BJ (cell line): ENCODE measurements at regions not wholly inside any gene's neighbourhood (a gene's known extent, or its start where the extent isn't known, plus 50 kb on each side); places are given as distances from the start of the nearest gene placed in this dataset.

Experiments
- CTCF ChIA-PET: fragments of 350-600 bp; formaldehyde crosslinking; extraction: SDS; loops from one replicate; lab custom pipeline; 2021; ENCODE audit warnings: antibody characterized with exemption, inconsistent platforms; lab: Yijun Ruan, JAX
- POLR2A ChIA-PET: fragments of 300-600 bp; sonication (Branson Sonifier 250); formaldehyde crosslinking; extraction: SDS; loops from one replicate; lab custom pipeline; 2021; ENCODE audit warnings: antibody characterized with exemption; lab: Charles Lee
- DNase-seq: peaks from one replicate; pipeline ENCODE4 v3.0.0-alpha.2; 2011; ENCODE audit warnings: low read depth
- H3K27me3 ChIP-seq: 2 replicates; pipeline ENCODE4 v1.6.0; 2011; ENCODE audit warnings: low read length; ENCODE audit not compliant: control insufficient read depth, insufficient read depth
- H3K36me3 ChIP-seq: 2 replicates; pipeline ENCODE4 v1.5.1; 2011; ENCODE audit warnings: low read length; ENCODE audit not compliant: control insufficient read depth, insufficient read depth
- H3K4me3 ChIP-seq: 2 replicates; pipeline ENCODE4 v1.5.1; 2011; ENCODE audit warnings: low read depth, mild to moderate bottlenecking, control low read depth, low read length
- TF ChIP-seq, protein P1 (sequence below): IDR thresholded peaks from 2 replicates; pipeline ENCODE4 v1.5.1; 2011; ENCODE audit warnings: low read depth, mild to moderate bottlenecking, control low read depth, inconsistent platforms, low read length, moderate library complexity; ENCODE audit not compliant: insufficient read depth

DNA sequence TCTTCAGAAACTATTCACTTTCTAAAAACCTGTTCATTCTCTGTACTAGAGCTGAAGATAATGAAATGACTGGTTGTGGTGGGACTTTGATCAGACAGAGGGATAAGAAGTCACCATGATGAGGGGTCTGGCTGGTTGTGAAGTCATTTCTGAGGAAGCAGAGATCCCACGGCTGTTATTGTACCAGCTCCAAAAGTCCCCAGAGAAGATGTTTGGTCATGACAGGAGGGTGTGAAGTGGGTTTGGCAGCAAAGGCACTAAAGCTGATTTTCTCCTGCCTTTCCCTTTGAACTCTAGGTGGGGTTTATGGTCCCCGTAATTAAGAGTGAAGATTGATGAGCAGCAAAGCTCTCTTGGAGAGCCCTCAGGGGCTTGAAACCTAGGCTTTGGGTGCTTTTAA lies 103.1 kb upstream of the CACHD1 start:
- ChIA-PET POLR2A (no interaction called here), CTCF (no interaction called here)
- Histone ChIP-seq H3K36me3 (no peaks in the 10 kb centered on the region), H3K27me3 (no peaks in the 10 kb centered on the region; the same call in 1 of the 2 replicates), H3K4me3 (no peak overlapping the region)
- TF ChIP-seq, protein P1, sequence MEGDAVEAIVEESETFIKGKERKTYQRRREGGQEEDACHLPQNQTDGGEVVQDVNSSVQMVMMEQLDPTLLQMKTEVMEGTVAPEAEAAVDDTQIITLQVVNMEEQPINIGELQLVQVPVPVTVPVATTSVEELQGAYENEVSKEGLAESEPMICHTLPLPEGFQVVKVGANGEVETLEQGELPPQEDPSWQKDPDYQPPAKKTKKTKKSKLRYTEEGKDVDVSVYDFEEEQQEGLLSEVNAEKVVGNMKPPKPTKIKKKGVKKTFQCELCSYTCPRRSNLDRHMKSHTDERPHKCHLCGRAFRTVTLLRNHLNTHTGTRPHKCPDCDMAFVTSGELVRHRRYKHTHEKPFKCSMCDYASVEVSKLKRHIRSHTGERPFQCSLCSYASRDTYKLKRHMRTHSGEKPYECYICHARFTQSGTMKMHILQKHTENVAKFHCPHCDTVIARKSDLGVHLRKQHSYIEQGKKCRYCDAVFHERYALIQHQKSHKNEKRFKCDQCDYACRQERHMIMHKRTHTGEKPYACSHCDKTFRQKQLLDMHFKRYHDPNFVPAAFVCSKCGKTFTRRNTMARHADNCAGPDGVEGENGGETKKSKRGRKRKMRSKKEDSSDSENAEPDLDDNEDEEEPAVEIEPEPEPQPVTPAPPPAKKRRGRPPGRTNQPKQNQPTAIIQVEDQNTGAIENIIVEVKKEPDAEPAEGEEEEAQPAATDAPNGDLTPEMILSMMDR = no peak
- no peak for DNase-seq

DNA sequence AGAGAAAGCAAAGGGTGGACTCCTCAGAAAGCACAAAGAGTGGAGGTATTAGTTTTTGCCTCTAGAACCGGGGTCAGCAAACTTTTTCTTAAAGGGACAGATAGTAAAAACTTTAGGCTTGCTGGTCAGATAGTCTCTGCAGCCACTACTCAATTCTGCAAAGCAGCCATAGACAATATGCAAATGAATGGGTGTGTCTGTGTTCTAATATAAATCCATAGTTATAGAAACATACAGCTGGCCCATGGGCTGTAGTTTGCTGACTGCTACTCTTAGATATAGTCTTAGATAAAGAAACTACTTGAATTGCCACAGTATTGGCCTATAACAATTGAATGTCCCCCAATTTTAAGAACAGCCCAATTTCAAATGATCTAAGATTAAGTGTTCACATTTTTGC lies 101.6 kb upstream of the CACHD1 start:
- no peak overlapping the region for H3K4me3 ChIP-seq
- H3K36me3 ChIP-seq = no peaks in the 10 kb centered on the region
- ChIA-PET CTCF (no interaction called here), POLR2A (no interaction called here)
- no peaks in the 10 kb centered on the region; the same call in 1 of the 2 replicates for H3K27me3 ChIP-seq
- TF ChIP-seq, protein P1 = no peak
- no peak for DNase-seq

DNA sequence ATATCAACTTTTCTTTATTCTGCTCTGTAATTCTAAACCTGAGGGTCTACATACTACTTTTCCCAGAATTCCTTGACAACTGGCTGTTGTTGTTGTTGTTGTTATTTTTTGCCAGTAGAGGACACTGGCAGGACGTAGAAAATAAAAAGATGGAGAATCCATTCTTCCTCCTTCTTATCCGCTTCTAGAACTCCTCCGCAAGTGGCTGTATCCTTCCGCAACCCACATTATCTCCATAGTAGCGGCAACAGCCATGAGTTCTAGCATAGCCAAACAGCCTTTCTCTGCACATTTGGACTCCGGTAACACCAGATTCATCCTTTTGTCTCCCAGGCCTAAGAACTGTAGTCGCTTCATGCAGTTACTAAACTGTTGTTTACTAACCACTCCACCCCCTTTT lies 91.1 kb upstream of the CACHD1 start:
- no peak overlapping the region for H3K4me3 ChIP-seq
- POLR2A ChIA-PET = no interaction called here
- CTCF ChIA-PET = no interaction called here
- H3K27me3 ChIP-seq = no peaks in the 10 kb centered on the region
- DNase-seq = no peak
- no peaks in the 10 kb centered on the region for H3K36me3 ChIP-seq
- TF ChIP-seq, protein P1 = no peak

DNA sequence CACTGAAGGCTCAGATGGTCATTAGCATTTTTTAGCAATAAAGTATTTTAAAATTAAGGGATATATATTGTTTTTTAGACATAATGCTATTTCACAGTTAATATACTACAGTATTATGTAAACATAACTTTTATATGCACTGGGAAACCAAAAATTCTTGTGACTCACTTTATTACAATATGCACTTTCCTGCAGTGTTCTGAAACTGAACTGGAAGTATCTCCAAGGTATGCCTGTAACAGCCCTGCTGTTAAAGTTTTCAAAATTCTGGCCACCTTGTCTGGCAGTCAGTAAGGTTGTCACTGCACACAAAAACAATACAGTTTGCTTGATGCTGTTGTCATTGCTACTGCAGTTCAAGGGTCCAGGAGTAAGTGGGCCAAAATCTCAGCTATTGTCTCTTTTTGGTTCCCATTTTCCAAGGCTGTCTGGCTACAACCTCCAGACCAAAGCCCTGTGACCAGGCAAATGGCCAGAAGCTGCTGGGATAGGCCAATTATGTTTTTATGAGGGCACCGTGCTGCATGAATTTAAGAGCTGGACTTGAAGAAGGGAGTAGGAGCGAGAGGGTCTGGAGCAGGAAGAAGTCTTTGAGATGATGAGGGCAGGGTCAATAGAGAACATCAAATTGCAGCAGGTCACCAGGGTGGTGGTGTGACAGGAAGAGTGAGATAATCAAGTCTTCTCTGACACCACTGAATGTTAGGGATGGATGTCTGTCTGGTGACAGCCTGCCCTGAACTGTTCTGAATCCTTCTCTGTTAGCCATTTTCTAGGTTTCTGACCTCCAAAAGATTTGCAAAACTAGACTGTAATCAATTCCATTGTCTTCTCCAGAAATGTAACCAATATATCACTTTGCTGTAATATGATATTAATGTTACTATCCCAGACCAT lies 82.3 kb upstream of the CACHD1 start:
- no peaks in the 10 kb centered on the region for H3K27me3 ChIP-seq
- ChIA-PET CTCF (no interaction called here), POLR2A (interaction anchor here (0.5 kb wide), 1 partner anchor 108 kb away, joined by 4 read pairs; no protein-coding TSS in a partner anchor)

DNA sequence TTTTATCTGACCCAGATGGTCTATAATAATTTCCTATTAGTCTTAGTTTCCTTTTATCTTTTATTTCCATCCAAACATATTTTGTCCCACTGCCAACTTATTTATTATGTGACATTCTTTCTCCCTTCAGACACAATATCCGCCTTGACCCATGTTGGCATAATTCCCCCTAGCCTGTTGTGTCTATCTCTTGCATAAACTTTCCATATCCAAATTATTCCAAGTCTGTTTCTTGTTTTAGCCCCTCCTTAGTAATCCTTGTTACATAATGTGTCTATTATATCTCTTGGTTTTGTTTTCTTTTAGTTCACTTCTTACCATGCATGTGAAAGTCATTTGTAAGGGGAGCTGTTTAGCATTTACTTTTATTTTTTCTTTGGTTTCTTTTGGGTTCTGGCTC lies 81.6 kb upstream of the CACHD1 start:
- ChIA-PET POLR2A (interaction anchor here (0.5 kb wide), 1 partner anchor 108 kb away, joined by 4 read pairs; no protein-coding TSS in a partner anchor), CTCF (interaction anchor here (0.6 kb wide), 3 partner anchors 13 to 738 kb away, joined by 3 read pairs; no protein-coding TSS in a partner anchor)
- DNase-seq = no peak
- Histone ChIP-seq H3K4me3 (no peak overlapping the region), H3K36me3 (no peaks in the 10 kb centered on the region), H3K27me3 (no peaks in the 10 kb centered on the region)
- TF ChIP-seq, protein P1 = no peak

More for the DNA sequence above, 82.3 kb upstream of the CACHD1 start:
- Histone ChIP-seq H3K36me3 (no peaks in the 10 kb centered on the region), H3K4me3 (no peak overlapping the region)
- DNase-seq = peak; percentile 15
- TF ChIP-seq, protein P1 = no peak
